Prostate gland (tissue), 2 donors: ENCODE measurements at regions not wholly inside any gene's neighbourhood (a gene's known extent, or its start where the extent isn't known, plus 50 kb on each side); places are given as distances from the start of the nearest gene placed in this dataset.

Experiments used
- POLR2A ChIP-seq: fragments of 450-650 bp; IDR thresholded peaks from one replicate; pipeline ENCODE4 v1.6.1; 2016; ENCODE audit warnings: antibody characterized with exemption, mild to moderate bottlenecking
- POLR2AphosphoS5 ChIP-seq: sonication (generic); formaldehyde crosslinking; IDR thresholded peaks from one replicate; pipeline ENCODE4 v1.6.1; 2017; ENCODE audit warnings: antibody characterized with exemption
- TF ChIP-seq, protein P1 (sequence below), 4 experiments: fragments of 200-600 bp in 2 of 4; fragments of 450-650 bp in 2 of 4; sonication (generic) in 2 of 4; IDR thresholded peaks; 1 replicate in 3 of 4; 2 replicates in 1 of 4; pipeline ENCODE4 v1.5.1; 2016 to 2019; ENCODE audit warnings: antibody characterized with exemption in 4 of 4, mild to moderate bottlenecking in 2 of 4, moderate library complexity in 2 of 4

DNA sequence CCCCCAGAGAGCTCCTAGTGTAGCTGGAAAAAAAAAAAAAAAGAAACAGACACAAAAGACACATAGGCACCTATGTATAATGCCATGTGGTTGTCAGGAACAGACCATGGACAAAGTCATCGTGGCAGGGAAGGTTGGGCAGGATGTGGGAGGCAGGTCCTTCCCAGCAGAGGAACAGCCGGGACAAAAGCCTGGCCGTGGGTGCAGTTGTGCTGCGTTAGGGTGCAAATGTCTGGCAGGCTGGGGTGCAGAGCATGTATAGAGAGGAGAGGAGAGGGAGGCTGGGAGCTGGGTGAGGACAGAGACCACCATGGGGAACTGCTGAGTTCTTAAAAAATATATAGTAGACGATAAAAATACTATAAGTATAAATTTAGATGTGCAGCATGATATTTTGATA lies 125.7 kb upstream of the C1orf174 start:
- TF ChIP-seq, protein P1, sequence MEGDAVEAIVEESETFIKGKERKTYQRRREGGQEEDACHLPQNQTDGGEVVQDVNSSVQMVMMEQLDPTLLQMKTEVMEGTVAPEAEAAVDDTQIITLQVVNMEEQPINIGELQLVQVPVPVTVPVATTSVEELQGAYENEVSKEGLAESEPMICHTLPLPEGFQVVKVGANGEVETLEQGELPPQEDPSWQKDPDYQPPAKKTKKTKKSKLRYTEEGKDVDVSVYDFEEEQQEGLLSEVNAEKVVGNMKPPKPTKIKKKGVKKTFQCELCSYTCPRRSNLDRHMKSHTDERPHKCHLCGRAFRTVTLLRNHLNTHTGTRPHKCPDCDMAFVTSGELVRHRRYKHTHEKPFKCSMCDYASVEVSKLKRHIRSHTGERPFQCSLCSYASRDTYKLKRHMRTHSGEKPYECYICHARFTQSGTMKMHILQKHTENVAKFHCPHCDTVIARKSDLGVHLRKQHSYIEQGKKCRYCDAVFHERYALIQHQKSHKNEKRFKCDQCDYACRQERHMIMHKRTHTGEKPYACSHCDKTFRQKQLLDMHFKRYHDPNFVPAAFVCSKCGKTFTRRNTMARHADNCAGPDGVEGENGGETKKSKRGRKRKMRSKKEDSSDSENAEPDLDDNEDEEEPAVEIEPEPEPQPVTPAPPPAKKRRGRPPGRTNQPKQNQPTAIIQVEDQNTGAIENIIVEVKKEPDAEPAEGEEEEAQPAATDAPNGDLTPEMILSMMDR (IDR thresholded peaks at IDR 0.05): no peak
- TF ChIP-seq POLR2A (no peak), POLR2AphosphoS5 (no peak)
